ENCODE measurements at regions not wholly inside any gene's neighbourhood (a gene's known extent, or its start where the extent isn't known, plus 50 kb on each side); places are given as distances from the start of the nearest gene placed in this dataset.

GRCh38 chr7:131045526-131045925 is 282.1 kb upstream of the MKLN1 start:
- H3K4me3 ChIP-seq (replicated peaks in 1 of 4; ENCODE audit: control extremely low read depth in 1 of 4, insufficient read depth in 1 of 4, low read depth in 3 of 4, low read length in 4 of 4): no peak overlapping the region
- no peak overlapping the region for H3K4me2 ChIP-seq (ENCODE audit: extremely low read depth, insufficient read depth, low read length)
- H3K36me3 ChIP-seq (ENCODE audit: control insufficient read depth, insufficient read depth, low read length): peaks cover 1% of the 10 kb centered on the region
- H3K27me3 ChIP-seq (ENCODE audit: control insufficient read depth, insufficient read depth, low read length): no peaks in the 10 kb centered on the region
- H3K9ac ChIP-seq (ENCODE audit: insufficient read depth, low read length): no peak overlapping the region
- H3K27ac ChIP-seq (ENCODE audit: insufficient read depth, low read length): no peak overlapping the region
- no peak overlapping the region for H2AFZ ChIP-seq (ENCODE audit: low read length)
- no peak for DNase-seq (ENCODE audit: low read depth in 2 of 2)
- no peaks in the 10 kb centered on the region for H3K4me1 ChIP-seq (ENCODE audit: control insufficient read depth, extremely low read depth, insufficient read depth, low read length)
- H4K20me1 ChIP-seq (ENCODE audit: control insufficient read depth, extremely low read depth, insufficient read depth, low read length): no peaks in the 10 kb centered on the region
- H3K9me3 ChIP-seq (ENCODE audit: control insufficient read depth, insufficient read depth, low read depth, low read length): no peaks in the 10 kb centered on the region
- peaks cover 47% of the 10 kb centered on the region for H3K79me2 ChIP-seq (ENCODE audit: control insufficient read depth, insufficient read depth, low read length)
- no peak for TF ChIP-seq CTCF (conservative IDR thresholded peaks at IDR 0.05 in 1 of 2, IDR thresholded peaks at IDR 0.05 in 1 of 2; ENCODE audit: low read depth in 1 of 2, low read length in 2 of 2)

- H3K9ac ChIP-seq (ENCODE audit: insufficient read depth, low read length): no peak overlapping the region
- no peaks in the 10 kb centered on the region for H3K9me3 ChIP-seq (ENCODE audit: control insufficient read depth, insufficient read depth, low read depth, low read length)
- H3K36me3 ChIP-seq (ENCODE audit: control insufficient read depth, insufficient read depth, low read length): peaks cover 1% of the 10 kb centered on the region
- H3K27me3 ChIP-seq (ENCODE audit: control insufficient read depth, insufficient read depth, low read length): no peaks in the 10 kb centered on the region
- H2AFZ ChIP-seq (ENCODE audit: low read length): no peak overlapping the region
- no peak for DNase-seq (ENCODE audit: low read depth in 2 of 2)
- no peak overlapping the region for H3K27ac ChIP-seq (ENCODE audit: insufficient read depth, low read length)
- H3K79me2 ChIP-seq (ENCODE audit: control insufficient read depth, insufficient read depth, low read length): peaks cover 47% of the 10 kb centered on the region
- H3K4me3 ChIP-seq (replicated peaks in 1 of 4; ENCODE audit: control extremely low read depth in 1 of 4, insufficient read depth in 1 of 4, low read depth in 3 of 4, low read length in 4 of 4): no peak overlapping the region
- no peaks in the 10 kb centered on the region for H3K4me1 ChIP-seq (ENCODE audit: control insufficient read depth, extremely low read depth, insufficient read depth, low read length)
- no peak overlapping the region for H3K4me2 ChIP-seq (ENCODE audit: extremely low read depth, insufficient read depth, low read length)
- H4K20me1 ChIP-seq (ENCODE audit: control insufficient read depth, extremely low read depth, insufficient read depth, low read length): no peaks in the 10 kb centered on the region
- TF ChIP-seq EZH2 (IDR thresholded peaks at IDR 0.05; ENCODE audit: low read length, missing control alignments) (no peak), CTCF (conservative IDR thresholded peaks at IDR 0.05 in 1 of 2, IDR thresholded peaks at IDR 0.05 in 1 of 2; ENCODE audit: low read depth in 1 of 2, low read length in 2 of 2) (no peak)
Measured at GRCh38 chr7:131046246-131046645, 281.4 kb upstream of the MKLN1 start.

- no peak overlapping the region for H2AFZ ChIP-seq (ENCODE audit: low read length)
- H3K36me3 ChIP-seq (ENCODE audit: control insufficient read depth, insufficient read depth, low read length): peaks cover 1% of the 10 kb centered on the region
- TF ChIP-seq EZH2 (IDR thresholded peaks at IDR 0.05; ENCODE audit: low read length, missing control alignments) (no peak), CTCF (conservative IDR thresholded peaks at IDR 0.05 in 1 of 2, IDR thresholded peaks at IDR 0.05 in 1 of 2; ENCODE audit: low read depth in 1 of 2, low read length in 2 of 2) (no peak)
Measured at GRCh38 chr7:131047651-131048304, 279.9 kb upstream of the MKLN1 start.

More at GRCh38 chr7:131047651-131048304, 279.9 kb upstream of the MKLN1 start:
- Histone ChIP-seq H3K27ac (ENCODE audit: insufficient read depth, low read length) (no peak overlapping the region), H3K4me2 (ENCODE audit: extremely low read depth, insufficient read depth, low read length) (no peak overlapping the region), H3K4me1 (ENCODE audit: control insufficient read depth, extremely low read depth, insufficient read depth, low read length) (no peaks in the 10 kb centered on the region), H3K79me2 (ENCODE audit: control insufficient read depth, insufficient read depth, low read length) (peaks cover 40% of the 10 kb centered on the region), H3K9ac (ENCODE audit: insufficient read depth, low read length) (no peak overlapping the region), H3K9me3 (ENCODE audit: control insufficient read depth, insufficient read depth, low read depth, low read length) (no peaks in the 10 kb centered on the region), H3K27me3 (ENCODE audit: control insufficient read depth, insufficient read depth, low read length) (no peaks in the 10 kb centered on the region), H3K4me3 (replicated peaks in 1 of 4; ENCODE audit: control extremely low read depth in 1 of 4, insufficient read depth in 1 of 4, low read depth in 3 of 4, low read length in 4 of 4) (no peak overlapping the region), H4K20me1 (ENCODE audit: control insufficient read depth, extremely low read depth, insufficient read depth, low read length) (no peaks in the 10 kb centered on the region)
- no peak for DNase-seq (ENCODE audit: low read depth in 2 of 2)
